ENCODE measurements at regions not wholly inside any gene's neighbourhood (a gene's known extent, or its start where the extent isn't known, plus 50 kb on each side); places are given as distances from the start of the nearest gene placed in this dataset.

- Histone ChIP-seq H3K4me3 (ENCODE audit: low read length in 2 of 2) (no peak overlapping the region), H3K36me3 (ENCODE audit: control insufficient read depth in 2 of 2, insufficient read depth in 2 of 2, low read length in 2 of 2) (no peaks in the 10 kb centered on the region), H3K9ac (ENCODE audit: low read depth in 1 of 2, low read length in 2 of 2) (no peak overlapping the region), H3K27me3 (ENCODE audit: control insufficient read depth in 2 of 2, insufficient read depth in 2 of 2, low read length in 2 of 2) (no peaks in the 10 kb centered on the region), H3K9me3 (ENCODE audit: control insufficient read depth in 2 of 2, low read length in 2 of 2) (no peaks in the 10 kb centered on the region), H3K4me1 (ENCODE audit: control insufficient read depth in 2 of 2, insufficient read depth in 2 of 2, low read length in 2 of 2) (no peaks in the 10 kb centered on the region), H3K27ac (ENCODE audit: low read depth in 2 of 2, low read length in 2 of 2) (no peak overlapping the region)
Measured at GRCh38 chr2:164114937-164115336, 379.1 kb upstream of the FIGN start.

DNA sequence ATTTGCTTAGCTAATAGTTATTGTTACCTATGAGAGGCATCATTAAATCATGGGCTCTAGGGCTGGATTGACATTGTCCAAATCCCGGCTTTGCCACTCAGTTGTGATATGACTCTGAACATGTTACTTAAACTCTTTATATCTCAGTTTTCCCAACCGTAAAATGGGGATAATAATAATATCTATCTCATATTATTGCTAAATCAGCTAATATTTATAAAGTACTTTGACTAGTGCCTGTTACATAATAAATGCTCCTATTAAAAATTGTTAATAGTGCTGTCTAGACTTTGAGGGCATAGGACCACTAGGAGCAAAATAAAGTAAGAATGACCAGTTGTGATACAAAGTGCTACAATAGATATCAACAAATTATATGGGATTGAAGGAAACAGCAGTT is 376.3 kb upstream of the FIGN start:
- H3K4me1 ChIP-seq (ENCODE audit: control insufficient read depth in 2 of 2, insufficient read depth in 2 of 2, low read length in 2 of 2) = no peaks in the 10 kb centered on the region
- H3K27me3 ChIP-seq (ENCODE audit: control insufficient read depth in 2 of 2, insufficient read depth in 2 of 2, low read length in 2 of 2) = no peaks in the 10 kb centered on the region
- no peaks in the 10 kb centered on the region for H3K9me3 ChIP-seq (ENCODE audit: control insufficient read depth in 2 of 2, low read length in 2 of 2)
- no peak overlapping the region for H3K27ac ChIP-seq (ENCODE audit: low read depth in 2 of 2, low read length in 2 of 2)
- no peaks in the 10 kb centered on the region for H3K36me3 ChIP-seq (ENCODE audit: control insufficient read depth in 2 of 2, insufficient read depth in 2 of 2, low read length in 2 of 2)
- no peak overlapping the region for H3K9ac ChIP-seq (ENCODE audit: low read depth in 1 of 2, low read length in 2 of 2)
- no peak overlapping the region for H3K4me3 ChIP-seq (ENCODE audit: low read length in 2 of 2)

DNA sequence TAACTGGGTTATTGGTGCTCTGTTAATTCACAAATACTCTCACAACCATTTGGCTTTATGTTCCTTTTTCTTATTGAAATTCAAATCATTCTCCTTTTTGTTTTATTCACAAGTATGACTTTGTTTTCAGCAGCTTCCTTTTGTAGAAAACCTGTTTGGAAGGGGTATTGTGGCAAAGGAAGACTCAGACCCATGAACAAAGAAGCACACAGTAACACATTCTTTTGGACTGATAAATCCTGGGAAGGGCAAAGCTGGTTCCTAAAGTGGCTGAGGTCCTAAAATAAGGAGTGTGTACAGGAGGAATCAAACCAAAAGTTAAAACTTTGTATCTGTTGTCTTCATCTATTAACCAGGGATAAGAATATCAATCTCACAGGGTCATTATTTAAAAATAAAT is 374.7 kb upstream of the FIGN start:
- no peaks in the 10 kb centered on the region for H3K36me3 ChIP-seq (ENCODE audit: control insufficient read depth in 2 of 2, insufficient read depth in 2 of 2, low read length in 2 of 2)
- H3K27ac ChIP-seq (ENCODE audit: low read depth in 2 of 2, low read length in 2 of 2) = no peak overlapping the region
- no peak overlapping the region for H3K4me3 ChIP-seq (ENCODE audit: low read length in 2 of 2)
- H3K9ac ChIP-seq (ENCODE audit: low read depth in 1 of 2, low read length in 2 of 2) = no peak overlapping the region
- no peaks in the 10 kb centered on the region for H3K27me3 ChIP-seq (ENCODE audit: control insufficient read depth in 2 of 2, insufficient read depth in 2 of 2, low read length in 2 of 2)
- H3K4me1 ChIP-seq (ENCODE audit: control insufficient read depth in 2 of 2, insufficient read depth in 2 of 2, low read length in 2 of 2) = no peaks in the 10 kb centered on the region
- H3K9me3 ChIP-seq (ENCODE audit: control insufficient read depth in 2 of 2, low read length in 2 of 2) = no peaks in the 10 kb centered on the region

DNA sequence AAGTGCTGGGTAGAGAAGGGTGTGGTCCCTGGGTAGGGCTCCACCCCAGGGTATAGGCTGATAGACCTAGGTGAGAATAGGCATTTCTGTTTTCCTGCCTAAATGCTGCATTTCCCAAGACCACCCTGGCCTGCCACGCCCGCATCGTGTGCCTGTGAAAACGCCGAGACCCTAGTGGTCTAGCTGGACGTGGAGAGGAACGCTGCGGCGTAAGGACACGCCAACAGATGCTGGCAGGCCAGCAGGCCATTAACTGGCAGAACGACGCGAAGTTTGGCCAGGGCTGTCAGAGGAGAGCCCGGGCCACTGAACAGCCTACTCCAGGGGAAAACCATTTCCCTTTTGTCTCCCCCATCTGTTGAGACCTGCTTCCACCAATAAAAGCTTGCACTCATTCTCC is 373.2 kb upstream of the FIGN start:
- Histone ChIP-seq H3K27ac (ENCODE audit: low read depth in 2 of 2, low read length in 2 of 2) (no peak overlapping the region), H3K9ac (ENCODE audit: low read depth in 1 of 2, low read length in 2 of 2) (no peak overlapping the region), H3K36me3 (ENCODE audit: control insufficient read depth in 2 of 2, insufficient read depth in 2 of 2, low read length in 2 of 2) (no peaks in the 10 kb centered on the region), H3K9me3 (ENCODE audit: control insufficient read depth in 2 of 2, low read length in 2 of 2) (no peaks in the 10 kb centered on the region), H3K27me3 (ENCODE audit: control insufficient read depth in 2 of 2, insufficient read depth in 2 of 2, low read length in 2 of 2) (no peaks in the 10 kb centered on the region), H3K4me3 (ENCODE audit: low read length in 2 of 2) (no peak overlapping the region), H3K4me1 (ENCODE audit: control insufficient read depth in 2 of 2, insufficient read depth in 2 of 2, low read length in 2 of 2) (no peaks in the 10 kb centered on the region)

- Histone ChIP-seq H3K9ac (ENCODE audit: low read depth in 1 of 2, low read length in 2 of 2) (no peak overlapping the region), H3K36me3 (ENCODE audit: control insufficient read depth in 2 of 2, insufficient read depth in 2 of 2, low read length in 2 of 2) (no peaks in the 10 kb centered on the region), H3K9me3 (ENCODE audit: control insufficient read depth in 2 of 2, low read length in 2 of 2) (no peaks in the 10 kb centered on the region), H3K27me3 (ENCODE audit: control insufficient read depth in 2 of 2, insufficient read depth in 2 of 2, low read length in 2 of 2) (no peaks in the 10 kb centered on the region), H3K27ac (ENCODE audit: low read depth in 2 of 2, low read length in 2 of 2) (no peak overlapping the region), H3K4me1 (ENCODE audit: control insufficient read depth in 2 of 2, insufficient read depth in 2 of 2, low read length in 2 of 2) (no peaks in the 10 kb centered on the region), H3K4me3 (ENCODE audit: low read length in 2 of 2) (no peak overlapping the region)
Measured at GRCh38 chr2:164103271-164103670, 367.5 kb upstream of the FIGN start.

DNA sequence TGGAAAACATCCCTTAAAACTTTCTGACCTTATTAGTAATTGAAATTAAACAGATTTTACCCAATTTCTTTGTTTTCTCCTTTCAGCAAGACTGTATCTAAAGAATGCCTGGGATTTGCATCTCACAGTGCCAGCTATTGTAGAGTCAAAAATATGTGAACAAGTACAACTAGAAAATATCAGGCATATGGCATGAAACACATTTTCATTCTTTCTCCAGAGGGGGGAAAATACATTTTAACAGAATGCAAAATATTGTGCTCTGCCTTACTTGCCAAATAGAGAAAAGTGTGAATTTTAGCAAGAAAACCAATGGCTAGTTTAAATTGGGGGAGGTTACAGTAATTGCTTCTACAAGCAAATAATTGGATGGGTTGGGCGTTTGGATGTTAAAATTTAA is 366.6 kb upstream of the FIGN start:
- Histone ChIP-seq H3K4me1 (ENCODE audit: control insufficient read depth in 2 of 2, insufficient read depth in 2 of 2, low read length in 2 of 2) (no peaks in the 10 kb centered on the region), H3K9ac (ENCODE audit: low read depth in 1 of 2, low read length in 2 of 2) (no peak overlapping the region), H3K36me3 (ENCODE audit: control insufficient read depth in 2 of 2, insufficient read depth in 2 of 2, low read length in 2 of 2) (no peaks in the 10 kb centered on the region), H3K4me3 (ENCODE audit: low read length in 2 of 2) (no peak overlapping the region), H3K27ac (ENCODE audit: low read depth in 2 of 2, low read length in 2 of 2) (no peak overlapping the region), H3K9me3 (ENCODE audit: control insufficient read depth in 2 of 2, low read length in 2 of 2) (no peaks in the 10 kb centered on the region), H3K27me3 (ENCODE audit: control insufficient read depth in 2 of 2, insufficient read depth in 2 of 2, low read length in 2 of 2) (no peaks in the 10 kb centered on the region)

- no peaks in the 10 kb centered on the region for H3K9me3 ChIP-seq (ENCODE audit: control insufficient read depth in 2 of 2, low read length in 2 of 2)
- H3K36me3 ChIP-seq (ENCODE audit: control insufficient read depth in 2 of 2, insufficient read depth in 2 of 2, low read length in 2 of 2) = no peaks in the 10 kb centered on the region
- H3K27ac ChIP-seq (ENCODE audit: low read depth in 2 of 2, low read length in 2 of 2) = no peak overlapping the region
- no peak overlapping the region for H3K9ac ChIP-seq (ENCODE audit: low read depth in 1 of 2, low read length in 2 of 2)
- H3K27me3 ChIP-seq (ENCODE audit: control insufficient read depth in 2 of 2, insufficient read depth in 2 of 2, low read length in 2 of 2) = no peaks in the 10 kb centered on the region
- no peaks in the 10 kb centered on the region for H3K4me1 ChIP-seq (ENCODE audit: control insufficient read depth in 2 of 2, insufficient read depth in 2 of 2, low read length in 2 of 2)
- H3K4me3 ChIP-seq (ENCODE audit: low read length in 2 of 2) = no peak overlapping the region
Measured at GRCh38 chr2:164091673-164092072, 355.9 kb upstream of the FIGN start.

GRCh38 chr2:164090533-164090932 is 354.7 kb upstream of the FIGN start:
- Histone ChIP-seq H3K4me1 (ENCODE audit: control insufficient read depth in 2 of 2, insufficient read depth in 2 of 2, low read length in 2 of 2) (no peaks in the 10 kb centered on the region), H3K27me3 (ENCODE audit: control insufficient read depth in 2 of 2, insufficient read depth in 2 of 2, low read length in 2 of 2) (no peaks in the 10 kb centered on the region), H3K4me3 (ENCODE audit: low read length in 2 of 2) (no peak overlapping the region), H3K9me3 (ENCODE audit: control insufficient read depth in 2 of 2, low read length in 2 of 2) (no peaks in the 10 kb centered on the region), H3K36me3 (ENCODE audit: control insufficient read depth in 2 of 2, insufficient read depth in 2 of 2, low read length in 2 of 2) (no peaks in the 10 kb centered on the region), H3K9ac (ENCODE audit: low read depth in 1 of 2, low read length in 2 of 2) (no peak overlapping the region), H3K27ac (ENCODE audit: low read depth in 2 of 2, low read length in 2 of 2) (no peak overlapping the region)

DNA sequence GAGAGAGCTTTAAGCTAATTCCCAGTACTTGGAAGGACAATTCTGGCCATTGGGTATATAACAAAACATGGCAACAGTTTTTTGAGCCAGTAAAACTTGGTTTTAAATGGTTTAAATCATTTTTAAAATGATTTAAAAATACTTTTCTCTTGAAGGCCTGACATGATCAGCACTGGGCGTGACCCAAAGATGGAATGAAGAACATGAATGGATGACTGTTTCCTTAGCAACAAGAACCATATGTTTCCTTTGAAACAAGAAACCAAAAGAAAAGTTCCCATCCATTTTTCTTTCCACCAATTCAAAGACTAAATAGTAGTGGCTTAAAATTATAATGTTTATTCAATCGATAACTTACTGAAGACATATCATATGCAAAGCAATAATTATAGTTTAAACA is 348.3 kb upstream of the FIGN start:
- H3K4me3 ChIP-seq (ENCODE audit: low read length in 2 of 2) = no peak overlapping the region
- H3K36me3 ChIP-seq (ENCODE audit: control insufficient read depth in 2 of 2, insufficient read depth in 2 of 2, low read length in 2 of 2) = no peaks in the 10 kb centered on the region
- H3K27me3 ChIP-seq (ENCODE audit: control insufficient read depth in 2 of 2, insufficient read depth in 2 of 2, low read length in 2 of 2) = no peaks in the 10 kb centered on the region
- H3K9ac ChIP-seq (ENCODE audit: low read depth in 1 of 2, low read length in 2 of 2) = no peak overlapping the region
- no peak overlapping the region for H3K27ac ChIP-seq (ENCODE audit: low read depth in 2 of 2, low read length in 2 of 2)
- H3K4me1 ChIP-seq (ENCODE audit: control insufficient read depth in 2 of 2, insufficient read depth in 2 of 2, low read length in 2 of 2) = no peaks in the 10 kb centered on the region
- no peaks in the 10 kb centered on the region for H3K9me3 ChIP-seq (ENCODE audit: control insufficient read depth in 2 of 2, low read length in 2 of 2)

- no peaks in the 10 kb centered on the region for H3K36me3 ChIP-seq (ENCODE audit: control insufficient read depth in 2 of 2, insufficient read depth in 2 of 2, low read length in 2 of 2)
- no peak overlapping the region for H3K27ac ChIP-seq (ENCODE audit: low read depth in 2 of 2, low read length in 2 of 2)
- no peaks in the 10 kb centered on the region for H3K9me3 ChIP-seq (ENCODE audit: control insufficient read depth in 2 of 2, low read length in 2 of 2)
- H3K27me3 ChIP-seq (ENCODE audit: control insufficient read depth in 2 of 2, insufficient read depth in 2 of 2, low read length in 2 of 2) = no peaks in the 10 kb centered on the region
- H3K4me1 ChIP-seq (ENCODE audit: control insufficient read depth in 2 of 2, insufficient read depth in 2 of 2, low read length in 2 of 2) = no peaks in the 10 kb centered on the region
- H3K4me3 ChIP-seq (ENCODE audit: low read length in 2 of 2) = no peak overlapping the region
- peak overlapping the region in 1 of 2 donors; percentile 10 for H3K9ac ChIP-seq (ENCODE audit: low read depth in 1 of 2, low read length in 2 of 2)
Measured at GRCh38 chr2:164080486-164080885, 344.7 kb upstream of the FIGN start.

- no peaks in the 10 kb centered on the region for H3K27me3 ChIP-seq (ENCODE audit: control insufficient read depth in 2 of 2, insufficient read depth in 2 of 2, low read length in 2 of 2)
- H3K9me3 ChIP-seq (ENCODE audit: control insufficient read depth in 2 of 2, low read length in 2 of 2) = no peaks in the 10 kb centered on the region
- no peak overlapping the region for H3K27ac ChIP-seq (ENCODE audit: low read depth in 2 of 2, low read length in 2 of 2)
- H3K4me3 ChIP-seq (ENCODE audit: low read length in 2 of 2) = no peak overlapping the region
- no peaks in the 10 kb centered on the region for H3K36me3 ChIP-seq (ENCODE audit: control insufficient read depth in 2 of 2, insufficient read depth in 2 of 2, low read length in 2 of 2)
- no peaks in the 10 kb centered on the region for H3K4me1 ChIP-seq (ENCODE audit: control insufficient read depth in 2 of 2, insufficient read depth in 2 of 2, low read length in 2 of 2)
- H3K9ac ChIP-seq (ENCODE audit: low read depth in 1 of 2, low read length in 2 of 2) = no peak overlapping the region
Measured at GRCh38 chr2:164079258-164079657, 343.4 kb upstream of the FIGN start.
